Stimulated activated CD4-positive, alpha-beta T cell treated with anti-CD3 and anti-CD28 coated beads, Interleukin-4, amount 100 ng/mL, for 4 hours (primary cell): ENCODE measurements at regions not wholly inside any gene's neighbourhood (a gene's known extent, or its start where the extent isn't known, plus 50 kb on each side); places are given as distances from the start of the nearest gene placed in this dataset.

Source experiments
- DNase-seq, 2 experiments: peaks; one replicate each; pipeline ENCODE4 v3.0.0-alpha.2; 2020

- DNase-seq, result no peak
These were observed 110.3 kb downstream of the LSM3 start for GRCh38 chr3:14288833-14289451.

- DNase-seq, result no peak
These were observed 111.2 kb downstream of the LSM3 start for GRCh38 chr3:14289590-14290461.

- no peak for DNase-seq
These were observed 111.6 kb upstream of the SLC6A6 start for GRCh38 chr3:14290631-14291385.

GRCh38 chr3:14295037-14295436 lies 107.4 kb upstream of the SLC6A6 start:
- no peak for DNase-seq

- no peak for DNase-seq
These were observed 106.6 kb upstream of the SLC6A6 start for GRCh38 chr3:14295801-14296200.

GRCh38 chr3:14297305-14297704 lies 105.1 kb upstream of the SLC6A6 start:
- DNase-seq, result no peak

GRCh38 chr3:14297784-14298236 lies 104.6 kb upstream of the SLC6A6 start:
- no peak for DNase-seq

GRCh38 chr3:14298442-14298841 lies 104.0 kb upstream of the SLC6A6 start:
- DNase-seq, result no peak

GRCh38 chr3:14298991-14299555 lies 103.3 kb upstream of the SLC6A6 start:
- DNase-seq, result no peak

GRCh38 chr3:14299767-14300166 lies 102.6 kb upstream of the SLC6A6 start:
- no peak for DNase-seq

GRCh38 chr3:14300721-14301399 lies 101.5 kb upstream of the SLC6A6 start:
- no peak for DNase-seq

- no peak for DNase-seq
These were observed 100.8 kb upstream of the SLC6A6 start for GRCh38 chr3:14301558-14301957.

- DNase-seq, result no peak
These were observed 98.9 kb upstream of the SLC6A6 start for GRCh38 chr3:14303336-14304100.

- no peak for DNase-seq
These were observed 98.0 kb upstream of the SLC6A6 start for GRCh38 chr3:14304101-14305045.

GRCh38 chr3:14305324-14305723 lies 97.1 kb upstream of the SLC6A6 start:
- DNase-seq, result no peak

GRCh38 chr3:14306142-14306541 lies 96.3 kb upstream of the SLC6A6 start:
- DNase-seq, result no peak

- DNase-seq, result no peak
These were observed 94.6 kb upstream of the SLC6A6 start for GRCh38 chr3:14307656-14308302.

- no peak for DNase-seq
These were observed 90.7 kb upstream of the SLC6A6 start for GRCh38 chr3:14311729-14312128.

GRCh38 chr3:14312375-14312774 lies 90.0 kb upstream of the SLC6A6 start:
- no peak for DNase-seq

- DNase-seq, result no peak
These were observed 85.3 kb upstream of the SLC6A6 start for GRCh38 chr3:14317057-14317553.
